ENCODE measurements at regions not wholly inside any gene's neighbourhood (a gene's known extent, or its start where the extent isn't known, plus 50 kb on each side); places are given as distances from the start of the nearest gene placed in this dataset.

DNA sequence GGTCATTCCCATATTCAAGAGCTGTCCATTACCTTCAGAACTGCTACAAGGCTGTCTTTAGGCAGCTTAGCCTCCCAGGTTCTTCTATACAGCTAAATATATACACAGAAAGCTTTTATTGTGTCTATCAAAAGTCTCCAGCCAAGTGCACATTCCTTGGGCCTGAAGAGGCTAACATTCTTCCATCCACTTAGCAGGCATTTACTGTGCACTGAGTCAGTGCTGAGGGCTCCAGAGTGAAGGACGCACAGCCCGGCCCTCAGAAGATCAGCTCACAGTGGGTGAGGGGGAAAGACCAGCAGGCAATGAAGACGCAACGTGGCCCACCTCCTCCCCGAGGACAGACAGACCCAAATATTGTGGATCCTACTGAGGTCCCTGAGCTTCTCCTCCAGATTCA, 569.9 kb downstream of the CDH26 start:
- TF ChIP-seq POLR2AphosphoS5 (IDR thresholded peaks at IDR 0.05; ENCODE audit: low read depth, low read length) (no peak), SIN3A (IDR thresholded peaks at IDR 0.05; ENCODE audit: borderline replicate concordance, insufficient read depth, low read length) (no peak), FOXP2 (optimal IDR thresholded peaks at IDR 0.05; ENCODE audit: borderline replicate concordance, extremely low read depth, extremely low read length, insufficient read depth) (no peak), TAF1 (IDR thresholded peaks at IDR 0.05; ENCODE audit: borderline replicate concordance, insufficient read depth, low read length) (no peak)
- TF ChIP-seq, protein P1, sequence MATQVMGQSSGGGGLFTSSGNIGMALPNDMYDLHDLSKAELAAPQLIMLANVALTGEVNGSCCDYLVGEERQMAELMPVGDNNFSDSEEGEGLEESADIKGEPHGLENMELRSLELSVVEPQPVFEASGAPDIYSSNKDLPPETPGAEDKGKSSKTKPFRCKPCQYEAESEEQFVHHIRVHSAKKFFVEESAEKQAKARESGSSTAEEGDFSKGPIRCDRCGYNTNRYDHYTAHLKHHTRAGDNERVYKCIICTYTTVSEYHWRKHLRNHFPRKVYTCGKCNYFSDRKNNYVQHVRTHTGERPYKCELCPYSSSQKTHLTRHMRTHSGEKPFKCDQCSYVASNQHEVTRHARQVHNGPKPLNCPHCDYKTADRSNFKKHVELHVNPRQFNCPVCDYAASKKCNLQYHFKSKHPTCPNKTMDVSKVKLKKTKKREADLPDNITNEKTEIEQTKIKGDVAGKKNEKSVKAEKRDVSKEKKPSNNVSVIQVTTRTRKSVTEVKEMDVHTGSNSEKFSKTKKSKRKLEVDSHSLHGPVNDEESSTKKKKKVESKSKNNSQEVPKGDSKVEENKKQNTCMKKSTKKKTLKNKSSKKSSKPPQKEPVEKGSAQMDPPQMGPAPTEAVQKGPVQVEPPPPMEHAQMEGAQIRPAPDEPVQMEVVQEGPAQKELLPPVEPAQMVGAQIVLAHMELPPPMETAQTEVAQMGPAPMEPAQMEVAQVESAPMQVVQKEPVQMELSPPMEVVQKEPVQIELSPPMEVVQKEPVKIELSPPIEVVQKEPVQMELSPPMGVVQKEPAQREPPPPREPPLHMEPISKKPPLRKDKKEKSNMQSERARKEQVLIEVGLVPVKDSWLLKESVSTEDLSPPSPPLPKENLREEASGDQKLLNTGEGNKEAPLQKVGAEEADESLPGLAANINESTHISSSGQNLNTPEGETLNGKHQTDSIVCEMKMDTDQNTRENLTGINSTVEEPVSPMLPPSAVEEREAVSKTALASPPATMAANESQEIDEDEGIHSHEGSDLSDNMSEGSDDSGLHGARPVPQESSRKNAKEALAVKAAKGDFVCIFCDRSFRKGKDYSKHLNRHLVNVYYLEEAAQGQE (IDR thresholded peaks at IDR 0.05; ENCODE audit: insufficient read depth in 1 of 2, low read depth in 2 of 2, low read length in 2 of 2) = no peak

DNA sequence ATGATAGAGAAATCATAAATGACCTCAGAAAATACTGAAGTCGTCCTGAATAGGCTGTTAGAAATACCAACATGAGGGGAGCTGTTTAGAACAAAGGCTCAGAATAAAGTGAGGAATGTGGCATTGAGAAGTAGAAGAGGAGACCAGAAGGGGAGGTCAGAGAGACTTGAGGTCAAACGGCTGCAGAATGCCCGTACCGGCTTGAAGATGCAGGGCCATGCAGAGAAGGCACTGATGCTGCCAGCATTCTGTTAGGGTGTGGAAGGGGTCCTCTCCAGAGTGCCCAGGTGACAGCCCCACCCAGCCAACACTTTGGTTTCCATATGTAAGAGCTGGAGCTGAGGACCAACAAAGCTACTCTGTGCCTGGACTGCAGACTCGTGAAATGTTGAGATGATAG, 570.9 kb downstream of the CDH26 start:
- TF ChIP-seq FOXP2 (optimal IDR thresholded peaks at IDR 0.05; ENCODE audit: borderline replicate concordance, extremely low read depth, extremely low read length, insufficient read depth) (no peak), POLR2AphosphoS5 (IDR thresholded peaks at IDR 0.05; ENCODE audit: low read depth, low read length) (no peak), TAF1 (IDR thresholded peaks at IDR 0.05; ENCODE audit: borderline replicate concordance, insufficient read depth, low read length) (no peak), SIN3A (IDR thresholded peaks at IDR 0.05; ENCODE audit: borderline replicate concordance, insufficient read depth, low read length) (no peak)
- TF ChIP-seq, protein P1 (IDR thresholded peaks at IDR 0.05; ENCODE audit: insufficient read depth in 1 of 2, low read depth in 2 of 2, low read length in 2 of 2) = no peak

- TF ChIP-seq FOXP2 (optimal IDR thresholded peaks at IDR 0.05; ENCODE audit: borderline replicate concordance, extremely low read depth, extremely low read length, insufficient read depth) = no peak
- no peak for TF ChIP-seq POLR2AphosphoS5 (IDR thresholded peaks at IDR 0.05; ENCODE audit: low read depth, low read length)
- TF ChIP-seq, protein P1 (IDR thresholded peaks at IDR 0.05; ENCODE audit: insufficient read depth in 1 of 2, low read depth in 2 of 2, low read length in 2 of 2) = no peak
- TF ChIP-seq TAF1 (IDR thresholded peaks at IDR 0.05; ENCODE audit: borderline replicate concordance, insufficient read depth, low read length) = no peak
- no peak for TF ChIP-seq SIN3A (IDR thresholded peaks at IDR 0.05; ENCODE audit: borderline replicate concordance, insufficient read depth, low read length)
Observed at GRCh38 chr20:60535211-60535610, 577.0 kb downstream of the CDH26 start.

GRCh38 chr20:60540591-60540990, 582.4 kb downstream of the CDH26 start:
- TF ChIP-seq, protein P1 (IDR thresholded peaks at IDR 0.05; ENCODE audit: insufficient read depth in 1 of 2, low read depth in 2 of 2, low read length in 2 of 2) = no peak
- no peak for TF ChIP-seq TAF1 (IDR thresholded peaks at IDR 0.05; ENCODE audit: borderline replicate concordance, insufficient read depth, low read length)
- no peak for TF ChIP-seq SIN3A (IDR thresholded peaks at IDR 0.05; ENCODE audit: borderline replicate concordance, insufficient read depth, low read length)
- no peak for TF ChIP-seq POLR2AphosphoS5 (IDR thresholded peaks at IDR 0.05; ENCODE audit: low read depth, low read length)
- no peak for TF ChIP-seq FOXP2 (optimal IDR thresholded peaks at IDR 0.05; ENCODE audit: borderline replicate concordance, extremely low read depth, extremely low read length, insufficient read depth)

- TF ChIP-seq TAF1 (IDR thresholded peaks at IDR 0.05; ENCODE audit: borderline replicate concordance, insufficient read depth, low read length) (no peak), SIN3A (IDR thresholded peaks at IDR 0.05; ENCODE audit: borderline replicate concordance, insufficient read depth, low read length) (no peak), POLR2AphosphoS5 (IDR thresholded peaks at IDR 0.05; ENCODE audit: low read depth, low read length) (no peak)
- TF ChIP-seq, protein P1 (IDR thresholded peaks at IDR 0.05; ENCODE audit: insufficient read depth in 1 of 2, low read depth in 2 of 2, low read length in 2 of 2) = no peak
Observed at GRCh38 chr20:60541991-60542390, 583.8 kb downstream of the CDH26 start.

Data from PFSK-1 (cell line).